Muscle layer of duodenum (tissue), 2 donors: ENCODE measurements at regions not wholly inside any gene's neighbourhood (a gene's known extent, or its start where the extent isn't known, plus 50 kb on each side); places are given as distances from the start of the nearest gene placed in this dataset.

Source experiments
- H3K27ac ChIP-seq: one replicate; pipeline ENCODE4 v1.7.0; 2013; ENCODE audit warnings: mild to moderate bottlenecking, low read length
- H3K27me3 ChIP-seq: one replicate; pipeline ENCODE4 v1.7.0; 2013; ENCODE audit warnings: low read depth, mild to moderate bottlenecking, control low read depth, low read length
- H3K36me3 ChIP-seq, 2 donors: one replicate each; pipeline ENCODE4 v1.7.0; 2013; ENCODE audit warnings: low read length in 2 of 2, control low read depth in 1 of 2, mild to moderate bottlenecking in 1 of 2; ENCODE audit not compliant: insufficient read depth in 2 of 2, control insufficient read depth in 1 of 2
- H3K4me1 ChIP-seq, 2 donors: one replicate each; pipeline ENCODE4 v1.7.0; 2013; ENCODE audit warnings: low read length in 2 of 2, mild to moderate bottlenecking in 2 of 2, control low read depth in 1 of 2, moderate library complexity in 1 of 2; ENCODE audit not compliant: insufficient read depth in 2 of 2, control insufficient read depth in 1 of 2
- H3K4me3 ChIP-seq, 2 donors: one replicate each; pipeline ENCODE4 v1.7.0; 2013; ENCODE audit warnings: low read length in 2 of 2, low read depth in 1 of 2, mild to moderate bottlenecking in 1 of 2
- H3K9me3 ChIP-seq, 2 donors: one replicate each; pipeline ENCODE4 v1.7.0; 2013; ENCODE audit warnings: low read length in 2 of 2, control low read depth in 1 of 2, mild to moderate bottlenecking in 1 of 2; ENCODE audit not compliant: control insufficient read depth in 1 of 2
- donor health status: healthy.

DNA sequence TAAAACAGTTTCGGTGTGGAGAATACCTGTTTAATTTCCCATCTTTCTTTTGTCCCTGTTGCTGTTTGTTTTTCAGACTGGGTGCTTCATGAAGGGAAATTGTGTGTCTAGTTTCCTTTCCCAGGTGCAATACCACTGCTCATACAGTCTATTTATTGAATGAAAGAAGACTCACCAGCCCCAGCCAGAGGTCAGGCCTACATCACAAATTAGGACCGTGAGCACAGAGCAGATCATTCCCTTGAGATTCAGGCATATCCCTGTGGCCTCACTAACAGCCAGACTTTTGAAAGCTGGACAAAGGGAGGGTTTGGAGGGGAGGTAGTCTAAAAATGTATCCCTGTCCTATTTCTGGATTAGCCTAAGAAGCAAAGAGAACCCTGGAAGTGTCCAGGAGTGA is 278.9 kb downstream of the IRS1 start:
- Histone ChIP-seq H3K27me3 (no peaks in the 10 kb centered on the region), H3K9me3 (peaks cover 0 to 7% of the 10 kb centered on the region in 2 donors), H3K4me3 (no peak overlapping the region), H3K4me1 (no peaks in the 10 kb centered on the region), H3K36me3 (no peaks in the 10 kb centered on the region), H3K27ac (no peak overlapping the region)

- no peaks in the 10 kb centered on the region for H3K9me3 ChIP-seq
- no peak overlapping the region for H3K27ac ChIP-seq
- H3K4me3 ChIP-seq, result no peak overlapping the region
- no peaks in the 10 kb centered on the region for H3K4me1 ChIP-seq
- H3K27me3 ChIP-seq, result no peaks in the 10 kb centered on the region
- no peaks in the 10 kb centered on the region for H3K36me3 ChIP-seq
Measured at GRCh38 chr2:226515344-226516055, 284.1 kb downstream of the IRS1 start.

- Histone ChIP-seq H3K27ac (no peak overlapping the region), H3K36me3 (no peaks in the 10 kb centered on the region), H3K4me3 (no peak overlapping the region), H3K4me1 (no peaks in the 10 kb centered on the region), H3K9me3 (no peaks in the 10 kb centered on the region), H3K27me3 (no peaks in the 10 kb centered on the region)
Measured at GRCh38 chr2:226514895-226515294, 284.7 kb downstream of the IRS1 start.

- Histone ChIP-seq H3K4me3 (no peak overlapping the region), H3K27ac (no peak overlapping the region), H3K4me1 (no peaks in the 10 kb centered on the region), H3K9me3 (no peaks in the 10 kb centered on the region), H3K27me3 (no peaks in the 10 kb centered on the region), H3K36me3 (no peaks in the 10 kb centered on the region)
Measured at GRCh38 chr2:226511311-226511710, 288.3 kb downstream of the IRS1 start.

DNA sequence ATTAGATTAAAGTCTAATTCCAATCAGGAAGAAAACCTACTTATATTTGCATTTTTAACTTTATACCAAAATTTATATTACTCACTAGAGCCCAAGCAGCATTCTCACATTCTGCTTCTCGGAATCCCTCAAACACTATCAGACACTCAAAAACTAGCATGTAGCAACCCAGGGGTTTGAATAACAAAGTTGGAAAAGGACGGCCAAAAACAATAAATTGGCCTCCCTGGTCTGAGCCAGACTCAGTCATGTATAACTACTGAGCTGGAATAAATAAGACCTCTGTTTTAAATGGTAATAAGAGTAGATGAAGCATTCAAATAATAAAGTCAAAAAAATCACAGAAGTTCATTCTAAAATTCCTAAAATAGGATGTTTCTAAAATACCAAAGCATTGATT is 290.9 kb downstream of the IRS1 start:
- Histone ChIP-seq H3K36me3 (no peaks in the 10 kb centered on the region), H3K27ac (no peak overlapping the region), H3K4me3 (no peak overlapping the region), H3K4me1 (no peaks in the 10 kb centered on the region), H3K27me3 (no peaks in the 10 kb centered on the region), H3K9me3 (no peaks in the 10 kb centered on the region)

- Histone ChIP-seq H3K4me1 (no peaks in the 10 kb centered on the region), H3K27ac (no peak overlapping the region), H3K36me3 (no peaks in the 10 kb centered on the region), H3K9me3 (no peaks in the 10 kb centered on the region), H3K27me3 (no peaks in the 10 kb centered on the region), H3K4me3 (no peak overlapping the region)
Measured at GRCh38 chr2:226508005-226508404, 291.6 kb downstream of the IRS1 start.

DNA sequence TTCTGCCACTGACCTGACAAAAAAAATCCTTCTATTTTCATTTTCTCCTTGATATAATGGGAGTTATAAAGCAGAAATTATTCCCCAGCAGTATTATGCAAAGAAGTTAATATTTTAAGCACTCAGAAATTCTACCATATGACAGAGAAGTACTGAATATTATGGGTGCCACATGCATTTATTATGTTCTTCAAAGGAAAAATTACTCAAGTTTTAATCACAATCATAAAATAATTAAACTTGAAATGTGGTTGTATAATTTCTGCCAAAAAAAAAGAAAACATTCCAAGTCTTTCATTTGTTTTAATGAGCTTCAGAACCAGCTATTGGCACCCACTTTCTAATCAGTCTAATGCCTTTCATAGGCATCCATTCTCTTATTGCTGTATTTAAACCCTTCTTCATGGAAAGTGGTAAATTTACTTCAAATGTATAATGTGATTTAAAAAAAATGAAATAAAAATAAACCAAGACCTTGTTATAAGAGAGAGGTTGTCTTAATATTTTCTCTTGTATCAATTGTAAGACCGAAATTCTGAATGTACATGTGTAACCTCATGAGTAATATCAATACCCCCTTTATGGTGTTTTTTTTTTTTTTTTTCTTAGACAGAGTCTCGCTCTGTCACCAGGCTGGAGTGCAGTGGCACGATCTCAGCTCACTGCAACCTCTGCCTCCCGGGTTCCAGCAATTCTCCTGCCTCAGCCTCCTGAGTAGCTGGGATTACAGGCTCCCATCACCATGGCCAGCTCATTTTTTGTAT is 302.3 kb downstream of the IRS1 start:
- no peak overlapping the region for H3K4me3 ChIP-seq
- H3K36me3 ChIP-seq, result no peaks in the 10 kb centered on the region
- H3K9me3 ChIP-seq, result no peaks in the 10 kb centered on the region
- no peaks in the 10 kb centered on the region for H3K4me1 ChIP-seq
- H3K27ac ChIP-seq, result no peak overlapping the region
- H3K27me3 ChIP-seq, result no peaks in the 10 kb centered on the region

- Histone ChIP-seq H3K36me3 (no peaks in the 10 kb centered on the region), H3K4me3 (no peak overlapping the region), H3K9me3 (no peaks in the 10 kb centered on the region), H3K4me1 (peaks cover 0 to 2% of the 10 kb centered on the region in 2 donors), H3K27me3 (no peaks in the 10 kb centered on the region), H3K27ac (no peak overlapping the region)
Measured at GRCh38 chr2:226496273-226496550, 303.4 kb downstream of the IRS1 start.

- no peaks in the 10 kb centered on the region for H3K36me3 ChIP-seq
- H3K4me3 ChIP-seq, result no peak overlapping the region
- peaks cover 0 to 3% of the 10 kb centered on the region in 2 donors for H3K4me1 ChIP-seq
- H3K9me3 ChIP-seq, result no peaks in the 10 kb centered on the region
- H3K27ac ChIP-seq, result no peak overlapping the region
- no peaks in the 10 kb centered on the region for H3K27me3 ChIP-seq
Measured at GRCh38 chr2:226495466-226496272, 304.0 kb downstream of the IRS1 start.

DNA sequence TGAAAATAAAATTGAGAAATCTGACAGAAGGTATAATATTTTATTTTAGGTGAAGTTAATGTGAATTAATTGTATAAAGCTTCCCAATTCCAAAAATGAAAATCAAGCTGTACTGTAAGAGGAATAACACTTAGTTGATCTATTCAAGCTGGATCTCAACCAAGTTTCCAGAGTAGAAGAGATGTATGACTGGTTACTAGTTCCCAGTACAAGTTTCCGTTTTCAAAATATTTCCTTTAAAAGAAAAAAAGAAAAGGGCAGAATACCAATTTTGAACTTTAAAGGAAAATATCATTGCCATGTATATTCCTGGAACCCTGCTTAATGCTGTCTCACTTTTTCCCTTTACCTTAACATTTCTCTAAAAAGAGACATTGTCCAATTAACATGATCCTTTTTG is 308.5 kb downstream of the IRS1 start:
- no peaks in the 10 kb centered on the region for H3K27me3 ChIP-seq
- no peaks in the 10 kb centered on the region for H3K9me3 ChIP-seq
- no peaks in the 10 kb centered on the region for H3K36me3 ChIP-seq
- H3K27ac ChIP-seq, result no peak overlapping the region
- peaks cover 0 to 3% of the 10 kb centered on the region in 2 donors for H3K4me1 ChIP-seq
- no peak overlapping the region for H3K4me3 ChIP-seq

DNA sequence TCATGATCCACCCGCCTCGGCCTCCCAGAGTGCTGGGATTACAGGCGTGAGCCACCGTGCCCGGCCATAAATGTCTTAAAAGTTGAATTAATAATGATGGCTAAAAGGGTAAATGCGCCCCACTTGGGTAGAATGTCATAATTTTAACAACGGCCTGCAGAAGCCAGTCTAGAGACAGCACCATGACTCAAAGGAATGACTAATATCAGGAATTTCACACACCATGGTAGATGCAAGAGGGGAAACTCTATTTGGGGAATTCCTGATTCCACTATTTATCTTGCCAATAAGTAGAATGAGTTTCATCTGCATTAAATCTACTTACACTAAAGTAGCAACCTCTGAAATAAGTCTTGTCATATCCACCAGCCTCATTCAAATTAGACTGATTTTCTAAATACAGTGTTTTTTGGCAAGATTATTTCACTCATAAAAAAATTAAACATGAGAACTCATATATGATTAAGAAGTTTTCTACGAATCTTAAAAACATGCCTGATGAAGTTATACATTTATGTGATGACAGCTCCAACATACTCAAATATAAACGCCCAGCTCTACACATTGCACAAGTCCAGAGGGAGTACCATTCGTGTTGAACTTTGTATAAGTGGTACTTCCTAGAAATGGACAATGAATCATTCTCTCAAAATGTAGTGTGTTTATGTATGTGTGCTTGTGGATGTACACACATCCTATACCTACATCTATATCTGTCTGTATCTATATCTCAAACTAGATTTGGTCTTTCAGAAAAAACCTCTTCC is 309.7 kb downstream of the IRS1 start:
- H3K27me3 ChIP-seq, result no peaks in the 10 kb centered on the region
- no peaks in the 10 kb centered on the region for H3K36me3 ChIP-seq
- no peak overlapping the region for H3K27ac ChIP-seq
- no peak overlapping the region for H3K4me3 ChIP-seq
- H3K9me3 ChIP-seq, result no peaks in the 10 kb centered on the region
- H3K4me1 ChIP-seq, result peaks cover 0 to 3% of the 10 kb centered on the region in 2 donors
